HG03066 (cell line): ENCODE measurements at regions not wholly inside any gene's neighbourhood (a gene's known extent, or its start where the extent isn't known, plus 50 kb on each side); places are given as distances from the start of the nearest gene placed in this dataset.

ENCODE experiments used
- ATAC-seq: cut with Tn5 transposase; IDR thresholded peaks from one replicate; pipeline ENCODE4 v1.9.1; 2021; ENCODE audit warnings: low read depth; ENCODE audit not compliant: unreplicated experiment

DNA sequence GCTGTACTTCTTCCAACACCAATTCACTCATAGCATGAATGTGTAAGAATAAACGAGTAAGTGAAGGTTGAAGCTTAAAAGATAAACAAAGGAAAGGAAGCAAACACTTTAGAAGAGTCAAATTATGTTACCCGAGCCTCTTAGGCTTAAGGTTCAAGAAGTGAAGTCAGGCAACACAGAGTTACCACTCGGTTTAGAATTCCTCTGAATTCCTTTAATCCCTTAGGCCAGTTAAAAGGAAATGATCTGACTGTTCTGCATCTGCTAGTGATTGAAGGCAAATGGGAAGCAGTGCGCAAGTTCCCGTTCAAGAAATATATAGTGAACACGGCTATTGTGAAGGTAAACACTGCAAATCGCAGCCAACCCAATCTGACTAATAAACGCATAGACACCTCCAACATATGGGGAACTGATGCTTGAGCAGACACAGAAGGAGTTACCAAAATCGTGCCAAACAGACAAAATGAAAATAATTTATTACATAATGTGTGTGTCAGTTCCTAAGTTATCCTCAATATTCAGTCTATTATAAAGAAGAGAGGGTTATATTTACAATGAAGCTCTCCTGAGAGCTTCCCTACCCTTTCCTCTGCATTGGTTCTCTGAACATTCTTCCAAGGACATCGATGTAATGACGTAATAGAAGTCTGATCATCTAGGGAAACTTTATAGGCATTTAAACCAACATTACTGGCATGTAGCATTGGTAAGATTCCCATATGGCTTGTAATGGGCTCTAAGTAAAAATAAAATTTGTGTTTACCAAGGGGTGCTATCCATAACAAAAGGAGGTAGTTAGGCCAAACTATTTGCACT is 837.1 kb upstream of the ZNF608 start:
- no peak for ATAC-seq

DNA sequence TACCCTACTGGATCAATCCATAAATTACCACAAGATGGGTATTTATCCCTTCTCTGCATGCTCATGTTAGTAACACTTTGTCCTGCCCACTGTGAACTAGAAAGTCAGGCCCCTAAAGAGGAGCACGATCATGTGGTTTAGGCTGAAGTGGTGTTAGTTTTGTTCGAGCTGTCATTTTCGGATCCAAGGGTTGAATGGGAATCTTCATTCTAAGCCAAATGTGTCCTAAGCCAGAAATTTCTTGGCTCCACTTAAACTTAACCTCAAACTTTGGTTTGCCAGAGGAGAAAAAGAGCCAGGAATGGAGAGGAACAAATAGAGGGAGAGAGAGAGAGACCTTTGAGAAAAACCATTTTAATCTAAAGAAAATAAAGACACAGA is 837.7 kb upstream of the ZNF608 start:
- no peak for ATAC-seq

DNA sequence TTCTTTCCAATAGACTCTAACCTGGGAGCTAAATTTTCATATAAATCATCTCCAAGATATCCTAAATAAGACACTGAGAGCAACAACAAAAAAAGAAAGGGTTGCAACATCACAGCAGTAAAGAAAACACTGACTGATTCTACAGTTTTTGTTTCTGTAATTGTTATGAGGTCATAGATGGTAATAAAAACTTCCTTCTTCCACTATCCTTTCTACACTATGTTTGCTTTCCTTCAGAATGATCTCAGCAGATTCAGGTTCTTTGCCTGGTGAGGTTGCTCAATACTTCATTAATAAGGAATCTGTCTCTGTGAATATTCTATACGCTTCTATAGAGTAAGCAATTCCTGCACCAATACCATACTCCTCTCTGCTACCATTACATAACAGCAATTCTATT is 835.6 kb upstream of the GRAMD2B start:
- no peak for ATAC-seq

DNA sequence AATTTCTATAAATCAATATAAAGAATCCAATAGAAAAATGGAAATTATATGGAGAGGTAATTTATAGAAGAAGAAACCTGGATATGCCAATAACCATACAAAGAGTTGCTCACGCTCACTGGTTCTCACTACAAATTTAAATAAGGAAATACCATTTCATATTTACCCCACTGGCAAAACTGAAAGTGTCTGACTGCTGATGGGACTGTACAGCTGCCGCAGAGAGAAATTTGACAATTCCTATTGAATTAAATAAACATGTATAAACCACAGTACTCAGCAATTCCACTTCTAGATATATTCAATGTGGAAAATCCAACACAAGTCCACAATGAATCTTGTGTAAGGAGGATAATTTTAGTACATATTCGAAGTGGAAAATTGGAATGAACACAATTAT is 830.4 kb upstream of the GRAMD2B start:
- ATAC-seq, result no peak

DNA sequence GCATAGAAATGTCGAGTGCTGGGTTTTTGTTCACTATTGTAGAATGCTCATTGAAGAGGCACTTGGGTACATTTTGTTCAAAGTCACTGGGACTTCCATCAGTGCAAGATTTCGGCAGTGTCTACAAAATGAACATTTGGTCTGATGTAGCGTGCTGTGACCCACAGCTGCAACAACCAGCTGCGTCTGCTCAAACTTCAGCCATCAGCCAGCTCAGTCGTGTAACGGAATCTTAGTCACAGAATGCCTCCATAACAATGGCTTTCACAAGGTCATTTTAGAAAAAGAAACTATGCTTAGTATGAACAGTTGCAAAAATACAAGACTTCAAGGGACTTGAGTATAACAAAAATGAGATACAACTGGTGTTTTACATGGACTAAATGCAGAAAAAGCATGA is 828.1 kb upstream of the GRAMD2B start:
- no peak for ATAC-seq

DNA sequence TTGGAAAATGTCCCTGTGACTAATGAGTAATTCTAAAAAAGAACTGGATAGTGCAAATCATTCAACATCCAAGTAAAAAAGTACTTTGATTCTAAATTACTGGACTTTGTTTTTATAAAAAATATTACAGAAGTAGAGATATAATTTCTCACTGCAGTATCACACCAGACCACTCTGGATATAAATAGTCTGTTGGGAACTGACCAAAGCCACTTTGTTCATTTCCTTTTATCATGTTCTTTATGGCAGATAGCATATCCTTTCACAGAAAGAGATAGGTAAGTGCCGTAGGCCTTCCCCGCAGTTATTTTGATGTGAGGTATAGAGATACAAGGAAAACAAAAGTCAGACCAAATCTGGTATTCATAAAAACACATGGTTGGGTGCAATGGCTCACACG is 827.4 kb upstream of the GRAMD2B start:
- ATAC-seq, result no peak

DNA sequence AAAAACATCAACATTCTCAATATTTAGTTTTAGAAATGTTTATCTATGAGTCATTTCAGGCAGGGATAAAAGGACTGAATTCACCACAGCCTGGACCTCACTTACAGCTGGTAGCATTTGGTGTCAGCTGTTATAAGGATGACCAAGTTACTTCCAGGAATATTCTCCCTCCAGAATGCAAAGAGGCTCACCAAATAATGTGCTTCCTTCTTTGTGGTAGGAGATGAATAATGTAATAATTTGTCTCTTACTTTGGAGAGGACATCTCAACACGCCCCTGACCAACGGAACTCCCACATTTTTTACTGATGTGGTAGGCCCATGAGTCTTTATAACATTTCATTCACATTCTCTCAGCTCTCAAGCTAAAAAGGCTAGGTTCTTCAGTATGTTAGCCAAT is 825.9 kb upstream of the GRAMD2B start:
- no peak for ATAC-seq

DNA sequence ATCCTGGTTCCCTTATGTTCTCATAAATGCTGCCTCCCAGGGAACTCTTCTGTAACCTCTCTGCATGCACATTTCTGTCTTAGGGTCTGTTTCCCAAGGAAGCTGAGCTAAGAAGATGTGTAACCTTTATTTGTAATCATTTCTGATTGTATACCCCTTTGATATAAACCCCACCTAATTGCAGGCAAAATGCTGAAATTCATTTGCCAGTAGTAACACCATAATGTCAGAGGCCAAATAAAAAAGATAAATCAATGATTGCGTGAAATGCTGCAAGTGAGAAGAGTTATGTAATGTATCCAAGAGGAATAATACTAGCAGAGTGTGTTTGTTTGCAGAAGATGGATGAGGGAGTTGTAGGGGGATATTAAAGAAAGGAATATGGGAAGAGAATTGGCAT is 822.6 kb upstream of the GRAMD2B start:
- ATAC-seq, result no peak

DNA sequence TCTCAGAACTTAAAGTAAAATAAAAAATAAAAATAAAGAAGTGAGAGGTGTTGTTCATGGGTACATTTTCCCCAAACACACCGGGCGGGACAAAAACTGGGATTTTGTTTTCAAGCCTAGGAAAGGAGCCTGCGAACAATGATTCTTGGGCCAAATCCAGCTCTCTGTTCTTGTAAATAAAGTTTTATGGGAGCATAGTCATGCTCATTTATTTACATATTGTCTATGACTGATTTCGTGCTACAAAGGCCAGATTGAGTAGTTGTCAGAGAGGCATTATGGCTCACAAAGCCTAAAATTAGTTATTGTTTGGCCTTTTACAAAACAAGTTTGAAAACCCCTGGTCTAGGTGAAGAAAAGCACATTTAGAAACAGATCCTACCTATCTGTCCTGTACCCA is 821.0 kb upstream of the GRAMD2B start:
- no peak for ATAC-seq

DNA sequence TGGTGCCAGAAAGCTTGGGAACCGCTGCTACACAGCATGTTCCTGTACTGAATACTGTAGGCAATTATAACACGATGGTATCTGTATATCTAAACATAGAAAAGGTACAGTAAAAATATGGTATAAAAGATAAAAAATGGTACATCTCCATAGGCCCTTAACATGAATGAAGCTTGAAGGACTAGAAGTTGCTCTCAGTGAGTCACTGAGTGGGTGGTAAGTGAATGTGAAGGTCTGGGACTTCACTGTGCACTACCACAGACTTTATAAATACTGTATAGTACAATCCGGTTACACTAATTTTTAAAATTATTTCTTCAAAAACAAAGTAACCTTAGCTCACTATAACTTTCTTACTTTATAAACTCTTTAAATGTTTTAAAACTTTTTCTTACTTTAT is 819.9 kb upstream of the GRAMD2B start:
- ATAC-seq, result no peak

DNA sequence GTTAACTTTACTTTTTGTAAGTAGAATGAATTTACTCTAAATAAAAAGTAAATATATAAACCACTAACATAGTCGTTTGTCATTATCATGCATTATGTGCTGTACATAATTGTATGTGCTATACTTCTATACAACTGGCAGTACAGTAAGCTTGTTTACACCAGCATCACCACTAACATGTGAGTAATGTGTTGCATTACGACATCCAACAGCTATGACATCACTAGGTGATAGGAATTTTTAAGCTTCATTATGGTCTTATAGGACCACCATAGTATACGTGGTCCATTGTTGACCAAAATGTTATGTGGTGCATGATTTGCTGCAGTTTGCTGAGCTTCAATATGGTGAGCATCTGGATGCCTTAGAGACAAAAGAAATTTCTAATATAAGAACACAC is 819.1 kb upstream of the GRAMD2B start:
- ATAC-seq, result no peak

DNA sequence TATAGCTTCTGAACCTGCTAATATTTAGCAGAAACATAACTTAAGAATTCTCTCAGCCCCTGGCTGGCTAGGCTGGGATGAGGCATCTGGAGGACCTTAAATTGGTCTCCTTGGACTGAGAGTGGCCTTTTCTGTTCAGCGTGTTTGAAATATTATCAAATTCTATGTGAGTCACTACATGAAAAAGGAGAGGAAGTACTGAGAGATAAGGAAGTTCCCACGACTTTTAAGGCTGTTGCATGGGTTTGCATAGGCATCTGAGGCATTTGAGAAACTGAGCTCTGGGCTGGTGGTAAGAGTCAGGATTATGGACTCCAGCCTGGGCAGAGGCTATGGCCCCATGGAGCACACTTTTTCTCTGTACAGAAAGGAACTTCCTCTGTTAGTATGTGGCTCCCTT is 816.2 kb upstream of the GRAMD2B start:
- ATAC-seq, result no peak

DNA sequence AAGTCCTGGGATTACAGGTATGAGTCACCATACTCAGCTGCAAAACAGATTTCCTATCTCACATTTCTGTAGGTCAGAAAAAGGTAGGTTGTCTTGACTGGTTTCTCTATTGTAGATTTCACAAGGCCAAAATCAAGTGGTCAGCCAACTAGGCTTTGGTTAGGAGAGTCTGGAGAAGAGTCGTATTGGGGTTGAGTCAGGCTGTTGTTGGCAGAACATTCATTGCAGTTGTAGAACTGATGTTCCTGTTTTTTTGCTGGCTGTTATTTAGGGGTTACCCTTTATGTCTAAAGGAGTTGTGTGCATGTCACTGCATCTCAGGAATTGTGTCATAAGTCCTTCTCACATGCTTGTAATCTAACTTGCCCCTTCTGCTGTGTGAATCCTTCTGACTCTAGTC is 814.2 kb upstream of the GRAMD2B start:
- no peak for ATAC-seq

DNA sequence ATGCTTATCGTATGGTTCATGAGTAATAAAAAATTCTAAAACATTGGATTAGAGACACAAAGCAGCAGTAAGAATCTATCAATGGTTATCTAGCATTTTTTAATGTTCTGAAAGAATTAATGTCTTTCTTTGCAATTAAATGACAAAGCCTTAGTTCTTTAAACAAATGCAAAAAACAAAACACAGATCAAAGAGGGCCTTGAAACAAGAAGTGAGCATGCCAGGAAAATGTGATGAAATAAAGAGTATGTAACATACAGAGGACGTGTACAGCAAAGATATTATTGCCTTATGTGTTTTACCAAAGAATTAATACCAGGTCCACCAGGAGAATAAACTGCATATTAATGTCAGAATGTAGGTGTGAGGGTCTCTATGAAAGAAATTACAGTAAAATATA is 812.3 kb upstream of the GRAMD2B start:
- ATAC-seq, result no peak

DNA sequence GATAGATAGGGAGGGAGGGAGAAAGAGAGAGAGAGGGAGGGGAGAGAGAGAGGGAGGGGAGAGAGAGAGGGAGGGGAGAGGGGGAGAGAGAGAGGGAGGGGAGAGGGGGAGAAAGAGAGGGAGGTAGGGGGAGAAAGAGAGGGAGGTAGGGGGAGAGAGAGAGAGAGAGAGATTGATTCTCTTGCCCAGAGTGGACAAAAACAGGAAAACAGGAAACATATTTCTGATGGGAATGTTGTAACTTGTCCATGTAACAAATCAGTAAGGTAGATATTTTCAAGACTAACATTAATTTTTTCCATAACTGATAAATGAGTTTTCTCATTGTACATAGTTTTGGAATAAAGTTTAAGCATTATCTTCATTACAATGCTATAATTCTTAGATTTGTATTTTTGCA is 811.7 kb upstream of the GRAMD2B start:
- no peak for ATAC-seq

DNA sequence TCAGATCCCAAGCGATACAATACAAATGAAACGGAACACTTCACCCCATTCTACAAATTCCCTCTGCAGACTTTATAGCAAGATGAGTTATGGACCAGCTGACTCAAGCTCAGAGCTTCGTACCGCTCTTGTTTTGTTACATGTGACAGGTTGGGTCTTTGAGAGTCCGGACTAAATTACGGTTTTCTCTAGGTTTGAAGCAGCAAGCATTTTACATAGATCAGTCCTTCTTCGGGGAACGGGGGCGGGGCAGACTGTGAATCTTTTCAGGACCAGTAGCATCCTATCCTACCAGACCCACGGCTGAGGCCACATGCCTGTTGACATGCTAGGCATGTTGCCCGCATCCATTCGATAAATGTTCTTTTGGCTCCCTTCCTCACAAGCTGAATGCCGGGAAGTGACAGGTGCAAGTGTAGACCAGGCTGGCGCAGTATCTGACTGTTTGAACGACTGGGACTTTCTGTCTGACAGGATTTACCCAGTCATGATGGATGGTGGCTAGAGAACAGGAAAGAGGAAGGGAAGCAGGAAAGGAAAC is 811.0 kb upstream of the GRAMD2B start:
- ATAC-seq, result no peak

DNA sequence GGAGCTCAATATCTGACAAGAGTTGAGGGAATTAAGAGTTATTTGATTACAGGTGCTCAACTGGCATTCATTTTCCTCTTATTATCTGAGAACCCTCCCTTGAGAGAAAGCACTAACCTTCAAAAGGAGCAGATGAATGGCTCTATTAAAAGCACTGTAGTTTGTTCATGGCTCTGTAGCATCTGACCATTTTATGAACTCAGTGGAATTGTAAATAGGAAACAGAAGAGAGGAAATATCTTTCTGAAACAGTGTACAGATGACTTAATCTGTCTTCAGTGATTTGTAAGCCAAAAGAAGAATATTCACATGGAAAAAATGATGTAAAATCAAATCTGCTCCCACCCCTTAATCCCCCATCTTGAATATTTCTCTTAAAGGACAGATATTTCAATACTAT is 810.4 kb upstream of the GRAMD2B start:
- ATAC-seq, result no peak

DNA sequence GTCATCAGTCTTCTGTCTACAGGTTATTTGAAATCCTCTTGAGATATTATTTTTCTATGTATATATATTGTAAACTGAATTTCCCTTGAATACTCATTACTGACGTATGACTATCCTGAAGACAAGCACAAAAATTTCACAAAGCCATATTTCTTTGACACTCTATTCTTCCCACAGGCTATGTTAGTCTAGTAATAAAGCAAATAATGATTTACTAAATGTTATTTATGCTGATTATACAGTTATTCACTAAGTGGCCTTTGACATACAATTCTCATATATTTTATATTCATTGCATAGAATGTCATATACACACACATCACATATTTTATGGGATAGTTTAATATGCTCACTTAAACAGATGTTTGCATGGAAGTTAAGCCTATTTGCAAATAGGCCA is 793.0 kb upstream of the GRAMD2B start:
- ATAC-seq, result no peak

DNA sequence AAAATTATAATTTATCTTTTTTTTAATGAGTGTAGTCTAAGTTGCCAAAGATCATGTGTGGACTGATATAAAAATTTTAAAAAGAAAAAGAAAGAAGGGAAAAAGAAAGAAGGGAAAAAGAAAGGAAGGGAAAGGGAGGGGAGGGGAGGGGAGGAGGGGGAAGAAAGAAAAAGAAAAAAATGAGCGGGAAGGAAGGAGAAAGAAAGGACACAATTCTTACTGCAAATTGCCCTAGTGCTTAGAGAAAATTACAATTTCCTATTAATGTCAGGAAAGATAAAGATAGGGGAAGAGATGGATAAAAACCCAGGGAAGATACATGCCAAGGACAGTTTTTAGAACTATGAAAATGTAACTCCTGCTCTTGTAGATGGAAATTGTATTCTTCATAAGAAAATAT is 789.7 kb upstream of the GRAMD2B start:
- ATAC-seq, result no peak

DNA sequence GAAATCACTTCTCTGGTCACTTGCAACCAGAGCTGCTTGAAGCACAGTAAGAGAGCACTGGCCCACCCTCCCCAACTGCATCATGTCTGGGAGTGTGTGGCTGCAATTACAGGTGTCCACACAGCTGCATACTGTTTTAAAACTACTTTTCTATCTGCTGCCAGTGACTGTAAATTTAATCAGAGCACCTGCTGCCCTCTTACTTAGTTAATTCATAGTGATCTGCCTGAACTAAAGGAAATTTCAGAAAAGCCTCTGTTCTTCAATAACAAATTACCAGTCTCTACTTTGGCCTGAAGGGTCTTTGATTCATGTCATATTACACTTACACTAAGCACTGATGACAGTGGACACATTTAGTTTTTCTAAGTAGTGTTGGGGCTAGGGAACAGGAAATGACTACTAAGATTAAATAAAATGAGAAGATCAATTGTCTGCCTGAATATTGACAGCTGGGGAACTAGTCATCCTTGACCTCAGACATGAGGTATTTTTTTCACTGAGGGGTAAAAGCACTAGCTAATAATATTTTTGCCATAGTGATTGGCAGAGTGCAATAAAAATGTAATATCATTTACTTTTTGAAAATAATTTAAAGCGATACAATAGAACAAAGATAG is 788.9 kb upstream of the GRAMD2B start:
- ATAC-seq, result no peak

DNA sequence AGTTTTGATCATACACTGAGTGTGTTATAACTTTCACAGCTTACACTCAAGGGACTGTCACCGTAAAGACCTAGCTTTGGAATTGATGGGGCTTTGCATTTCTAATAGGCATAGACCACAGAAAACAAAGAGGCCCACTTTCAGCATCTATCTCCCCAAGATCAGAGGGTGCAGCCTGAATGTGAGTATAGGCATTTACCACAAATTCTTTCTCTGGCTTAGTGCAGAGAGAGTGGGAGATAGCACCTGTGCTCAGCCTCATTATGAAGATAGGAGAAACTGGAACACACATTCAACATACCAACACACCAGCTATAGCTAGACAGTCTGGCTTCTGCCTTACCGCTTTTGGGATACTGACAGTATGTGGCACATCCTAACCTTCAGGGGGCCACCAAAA is 783.4 kb upstream of the GRAMD2B start:
- no peak for ATAC-seq

DNA sequence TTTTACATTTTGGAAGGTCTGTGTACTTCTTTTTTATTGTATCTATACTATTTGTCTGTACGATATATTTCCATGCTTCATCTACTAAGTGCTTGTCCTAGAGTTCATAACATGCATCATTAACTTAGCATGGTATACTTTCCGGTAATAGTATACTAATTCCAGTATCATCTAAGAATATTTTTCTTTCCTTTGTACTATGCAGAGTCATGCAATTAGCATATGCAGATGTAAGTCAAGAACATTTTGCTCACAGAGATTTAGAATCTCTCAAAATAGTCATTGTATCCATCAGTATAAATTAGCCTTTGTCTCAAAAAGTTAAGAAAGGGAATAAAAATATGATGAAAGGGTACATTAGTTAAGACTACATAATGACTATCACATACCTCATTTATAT is 770.4 kb upstream of the GRAMD2B start:
- no peak for ATAC-seq
